Stimulated activated CD8-positive, alpha-beta memory T cell treated with anti-CD3 and anti-CD28 coated beads, Interleukin-7, amount 100 ng/mL, for 24 hours (primary cell): ENCODE measurements at regions not wholly inside any gene's neighbourhood (a gene's known extent, or its start where the extent isn't known, plus 50 kb on each side); places are given as distances from the start of the nearest gene placed in this dataset.

ENCODE experiments used
- DNase-seq: peaks from one replicate; pipeline ENCODE4 v3.0.0-alpha.2; 2020; ENCODE audit warnings: low read depth

- DNase-seq = no peak
These were observed 53.6 kb upstream of the DPT start for GRCh38 chr1:168782559-168783116.

- DNase-seq = no peak
These were observed 54.6 kb upstream of the DPT start for GRCh38 chr1:168783458-168784210.

DNA sequence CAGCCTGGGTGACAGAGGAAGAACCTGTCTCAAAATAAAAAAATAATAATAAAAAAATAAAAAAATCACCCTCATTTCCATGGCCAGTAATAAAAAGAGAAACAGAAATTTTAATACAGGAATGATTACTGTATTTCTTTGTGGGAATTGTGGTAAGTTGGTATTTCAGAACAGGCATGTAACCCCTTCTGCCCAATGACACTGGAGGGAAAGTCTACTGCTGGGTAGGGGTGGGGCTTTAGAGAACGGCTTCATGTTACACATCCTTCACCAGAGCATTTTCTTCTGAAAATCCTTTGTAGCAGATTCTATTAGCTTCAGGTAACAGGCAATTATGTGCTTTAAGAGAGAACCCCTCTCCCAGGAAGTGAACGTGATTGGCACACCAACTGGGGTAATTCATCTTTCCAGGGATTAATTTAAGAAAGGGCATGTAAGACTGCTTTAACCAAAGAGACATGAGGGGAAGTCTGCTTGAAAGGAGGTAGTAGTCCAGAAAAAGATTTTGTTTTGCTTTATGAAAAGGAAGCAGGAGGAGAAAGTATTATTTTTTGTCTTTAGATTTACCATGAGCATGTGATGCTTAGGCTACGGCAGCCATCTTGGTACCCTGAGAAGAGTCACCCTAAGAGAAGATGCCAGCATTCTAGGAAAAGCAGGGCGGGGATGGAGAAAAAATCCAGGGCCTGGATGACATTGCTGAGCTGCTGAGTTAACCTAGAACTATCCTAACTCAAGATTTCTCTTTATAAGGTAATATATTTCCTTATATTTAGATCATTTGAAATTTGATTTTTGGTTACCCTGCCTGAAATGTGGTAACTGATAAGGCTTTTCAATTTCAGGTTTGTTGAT is 57.7 kb upstream of the DPT start:
- no peak for DNase-seq

DNA sequence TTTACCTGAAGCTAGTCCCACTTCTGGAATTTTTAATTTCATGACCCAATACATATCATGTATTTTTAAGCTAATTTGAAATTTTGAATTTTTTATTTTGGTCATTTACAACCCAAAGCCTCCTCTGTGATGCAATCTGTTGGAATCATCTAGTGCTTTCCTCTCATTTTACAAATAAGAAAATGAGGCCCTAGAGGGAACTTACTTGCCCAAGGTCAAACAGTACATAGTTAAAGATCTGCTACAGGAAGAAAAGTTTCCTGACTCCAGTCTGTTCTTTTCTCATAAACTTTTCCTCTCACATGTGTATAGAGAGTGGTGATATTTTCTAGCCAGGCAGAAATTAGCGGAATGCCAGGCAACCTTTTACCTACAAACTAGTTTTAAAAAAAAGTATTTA is 59.3 kb upstream of the DPT start:
- no peak for DNase-seq

DNA sequence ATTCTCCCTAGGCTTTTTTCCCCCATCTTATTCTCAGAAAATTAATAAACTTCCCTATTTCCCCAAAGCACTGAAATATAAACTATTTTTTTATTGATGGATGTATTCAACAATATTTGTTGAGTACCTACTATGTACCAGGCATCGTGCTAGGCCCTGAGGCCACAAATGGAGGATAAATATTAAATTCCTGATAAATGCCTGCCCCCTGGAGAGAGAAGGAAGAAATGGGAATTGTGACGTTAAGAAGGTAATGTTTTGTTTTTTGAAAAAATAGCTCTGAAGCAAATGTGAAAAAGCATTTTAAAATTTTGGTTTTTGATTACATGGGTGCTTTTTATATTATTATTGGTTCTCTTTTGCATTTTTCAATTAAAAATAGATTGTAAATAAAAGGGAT is 60.5 kb upstream of the DPT start:
- no peak for DNase-seq

DNA sequence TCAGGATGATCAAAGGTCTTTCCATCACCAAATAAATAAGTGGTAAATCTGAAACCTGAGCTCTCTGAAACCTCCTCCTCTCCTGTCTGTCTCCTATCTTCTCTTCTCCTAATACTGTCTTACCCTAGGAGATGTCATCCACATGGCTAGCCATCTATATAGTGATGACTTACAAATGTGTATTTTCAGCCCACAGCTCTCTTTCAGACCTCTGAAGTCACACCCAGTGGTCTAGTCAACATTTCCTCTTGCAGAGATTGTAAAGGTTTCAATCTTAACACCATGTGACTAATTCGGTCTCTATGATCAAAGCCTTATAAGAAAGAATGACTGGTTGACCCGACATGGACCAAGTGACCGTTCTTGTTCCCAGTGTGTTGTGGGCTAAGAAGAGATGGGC is 63.1 kb upstream of the DPT start:
- no peak for DNase-seq

DNA sequence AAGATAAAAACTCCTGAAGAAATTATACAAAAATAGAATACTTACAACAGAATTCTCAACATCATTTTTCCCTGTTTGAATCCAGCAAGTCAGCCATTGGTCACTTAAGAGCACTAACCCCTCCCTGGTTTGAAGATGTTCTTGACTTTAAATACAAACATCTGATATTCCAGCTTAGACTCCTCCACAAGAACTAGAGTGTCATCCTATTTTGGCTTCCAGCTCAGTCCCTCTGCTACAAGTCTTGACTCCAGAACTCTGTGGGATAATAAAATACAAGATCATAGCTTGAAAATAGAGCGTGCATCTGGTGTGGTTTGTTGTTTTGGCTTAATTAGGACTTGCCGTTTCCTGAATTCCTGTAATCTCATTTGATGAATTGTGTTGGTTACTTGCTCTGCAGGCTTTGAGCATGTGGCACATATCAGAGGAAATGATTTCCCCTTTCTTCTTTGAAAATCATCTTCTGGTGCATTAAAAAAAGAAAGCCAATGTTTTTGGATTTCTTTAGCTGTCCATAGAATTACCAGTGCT is 63.7 kb upstream of the DPT start:
- DNase-seq = no peak

- no peak for DNase-seq
These were observed 65.1 kb upstream of the DPT start for GRCh38 chr1:168794057-168794456.

DNA sequence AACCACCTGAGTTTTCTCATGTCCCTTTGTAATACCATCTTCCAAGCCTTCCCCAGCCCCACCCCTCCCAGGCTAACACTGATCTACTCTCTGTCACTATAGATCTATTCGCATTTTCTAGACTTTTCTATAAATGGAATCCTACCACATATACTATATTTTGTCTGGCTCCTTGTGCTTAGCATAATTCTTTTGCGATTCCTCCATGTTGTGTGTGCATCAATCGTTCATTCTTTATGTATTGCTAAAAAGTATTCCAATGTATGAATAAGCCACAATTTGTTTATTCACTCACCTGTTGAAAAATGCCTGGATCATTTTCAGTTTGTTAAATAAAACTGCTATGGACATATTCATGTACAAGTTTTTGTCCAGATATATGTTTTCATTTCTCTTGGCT is 66.7 kb upstream of the DPT start:
- DNase-seq = no peak

- DNase-seq = no peak
These were observed 71.1 kb upstream of the DPT start for GRCh38 chr1:168799927-168800605.

GRCh38 chr1:168801032-168801745 is 72.2 kb upstream of the DPT start:
- DNase-seq = no peak

GRCh38 chr1:168803806-168804510 is 75.0 kb upstream of the DPT start:
- no peak for DNase-seq

GRCh38 chr1:168806952-168807351 is 77.9 kb upstream of the DPT start:
- DNase-seq = no peak

DNA sequence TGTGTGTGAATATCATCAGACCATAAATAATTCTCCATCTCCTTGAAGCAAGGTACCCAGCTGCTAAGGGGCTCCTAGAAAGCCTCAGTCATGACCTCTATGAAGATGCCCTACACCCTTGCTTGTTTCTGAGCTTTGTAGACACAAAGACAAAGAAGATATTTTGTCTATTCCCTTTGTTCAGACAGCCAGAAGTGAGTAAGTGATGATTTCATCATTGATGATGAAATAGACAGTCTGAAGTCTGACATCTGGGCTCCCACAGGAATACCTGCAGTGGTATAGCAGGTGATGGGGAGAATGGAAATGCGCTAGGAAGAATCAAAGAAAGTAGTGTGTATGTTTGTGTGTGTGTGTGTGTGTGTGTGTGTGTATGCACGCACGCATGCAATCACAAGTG is 82.2 kb upstream of the DPT start:
- no peak for DNase-seq

DNA sequence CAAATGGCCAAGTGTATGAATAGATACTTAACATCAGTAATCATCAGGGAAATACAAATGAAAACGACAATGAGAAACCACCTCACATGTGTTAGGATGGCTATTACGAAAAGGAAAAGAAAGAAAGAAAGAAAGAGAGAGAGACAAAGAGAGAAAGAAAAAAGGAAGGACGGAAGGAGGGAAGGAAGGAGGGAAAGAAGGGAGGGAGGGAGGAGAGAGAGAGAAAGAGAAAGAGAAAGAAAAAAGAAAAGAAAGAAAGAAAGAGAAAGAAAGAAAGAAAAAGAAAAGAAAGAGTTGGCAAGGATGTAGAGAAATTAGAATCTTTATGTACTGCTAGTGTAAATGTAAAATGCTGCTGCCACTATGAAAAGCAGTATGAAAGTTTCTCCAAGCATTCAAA is 90.7 kb upstream of the DPT start:
- DNase-seq = no peak

GRCh38 chr1:168821434-168821833 is 92.4 kb upstream of the DPT start:
- DNase-seq = no peak

DNA sequence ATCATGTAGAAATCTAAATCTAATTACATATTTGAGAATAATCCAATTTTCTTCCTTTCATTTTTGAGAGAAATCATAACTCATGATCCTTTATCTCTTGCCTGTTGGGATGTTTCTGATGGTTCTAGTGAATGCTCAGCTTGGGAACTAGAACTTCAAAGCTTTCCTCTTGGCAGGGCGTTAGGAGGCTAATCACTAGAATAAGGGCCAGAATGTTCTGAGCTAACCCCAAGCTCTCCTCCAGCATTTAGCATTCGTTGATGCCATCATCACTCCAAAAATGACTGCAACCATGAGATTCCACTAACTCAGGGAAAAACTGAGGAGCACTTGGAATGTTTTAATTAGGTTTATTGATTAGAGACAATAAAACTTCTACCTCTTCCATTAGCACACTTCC is 93.9 kb upstream of the DPT start:
- DNase-seq = no peak

DNA sequence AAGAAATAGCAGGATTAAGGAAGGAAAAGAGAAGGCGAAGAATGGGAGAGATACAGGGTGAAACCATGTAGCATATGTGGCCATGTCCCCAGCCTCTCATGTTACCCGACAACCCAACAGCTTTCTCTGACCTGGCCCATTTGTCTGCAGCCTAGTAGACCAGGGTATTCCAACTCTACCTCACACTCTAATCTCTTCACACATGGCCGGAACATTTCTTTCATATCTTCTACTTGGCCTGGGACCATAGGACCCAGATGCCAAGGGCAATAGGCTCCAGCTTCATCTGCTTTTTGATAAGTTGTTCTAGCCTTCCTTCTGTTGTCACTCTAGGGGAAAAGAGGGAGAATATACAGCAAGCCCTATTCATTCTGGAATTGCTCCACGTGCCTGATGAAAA is 95.0 kb upstream of the DPT start:
- DNase-seq = no peak

GRCh38 chr1:168824418-168825065 is 95.5 kb upstream of the DPT start:
- DNase-seq = no peak

DNA sequence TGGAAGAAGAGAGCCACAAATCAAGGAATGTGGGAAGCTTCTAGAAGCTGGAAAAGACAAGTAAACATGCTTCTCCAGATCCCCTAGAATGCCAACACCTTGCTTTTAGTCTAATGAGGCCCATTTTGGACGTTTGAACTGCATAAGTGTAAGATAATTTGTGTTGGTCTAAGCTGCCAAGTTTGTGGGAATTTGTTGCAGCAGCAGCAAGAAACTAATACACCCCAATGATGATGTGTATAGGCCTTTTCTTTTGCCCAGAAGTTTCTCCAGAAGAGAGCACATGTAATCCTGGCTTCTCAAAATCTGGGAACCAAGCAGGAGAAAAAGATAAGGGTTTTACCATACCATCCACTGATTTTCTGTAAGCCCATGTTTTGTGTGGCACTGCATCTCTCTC is 96.1 kb upstream of the DPT start:
- no peak for DNase-seq

- no peak for DNase-seq
These were observed 96.8 kb upstream of the DPT start for GRCh38 chr1:168825820-168826219.
